ENCODE measurements at regions not wholly inside any gene's neighbourhood (a gene's known extent, or its start where the extent isn't known, plus 50 kb on each side); places are given as distances from the start of the nearest gene placed in this dataset.

GRCh38 chr10:110370006-110370405 is 65.3 kb upstream of the SMNDC1 start:
- Histone ChIP-seq H3K36me3 (no peaks in the 10 kb centered on the region), H3K27ac (no peak overlapping the region)

GRCh38 chr10:110372656-110373055 is 67.9 kb upstream of the SMNDC1 start:
- no peak overlapping the region for H3K4me3 ChIP-seq (ENCODE audit: low read depth in 1 of 2, low read length in 1 of 2)
- no peak for TF ChIP-seq CTCF (IDR thresholded peaks at IDR 0.05)
- no peaks in the 10 kb centered on the region for H3K9me3 ChIP-seq
- H3K27ac ChIP-seq = no peak overlapping the region
- no peaks in the 10 kb centered on the region for H3K4me1 ChIP-seq (ENCODE audit: control insufficient read depth in 1 of 2, insufficient read depth in 1 of 2, low read depth in 1 of 2, low read length in 1 of 2)
- no peaks in the 10 kb centered on the region for H3K36me3 ChIP-seq
- peaks cover 17% of the 10 kb centered on the region for H3K27me3 ChIP-seq

More at GRCh38 chr10:110370006-110370405, 65.3 kb upstream of the SMNDC1 start:
- no peaks in the 10 kb centered on the region for H3K4me1 ChIP-seq (ENCODE audit: control insufficient read depth in 1 of 2, insufficient read depth in 1 of 2, low read depth in 1 of 2, low read length in 1 of 2)
- TF ChIP-seq CTCF (IDR thresholded peaks at IDR 0.05) = no peak
- no peaks in the 10 kb centered on the region for H3K27me3 ChIP-seq
- no peaks in the 10 kb centered on the region for H3K9me3 ChIP-seq
- no peak overlapping the region for H3K4me3 ChIP-seq (ENCODE audit: low read depth in 1 of 2, low read length in 1 of 2)

GRCh38 chr10:110373059-110373458 is 68.3 kb upstream of the SMNDC1 start:
- no peaks in the 10 kb centered on the region for H3K4me1 ChIP-seq (ENCODE audit: control insufficient read depth in 1 of 2, insufficient read depth in 1 of 2, low read depth in 1 of 2, low read length in 1 of 2)
- no peaks in the 10 kb centered on the region for H3K9me3 ChIP-seq
- H3K36me3 ChIP-seq = no peaks in the 10 kb centered on the region
- no peak overlapping the region for H3K27ac ChIP-seq
- H3K27me3 ChIP-seq = peaks cover 21% of the 10 kb centered on the region
- no peak overlapping the region for H3K4me3 ChIP-seq (ENCODE audit: low read depth in 1 of 2, low read length in 1 of 2)
- no peak for TF ChIP-seq CTCF (IDR thresholded peaks at IDR 0.05)

GRCh38 chr10:110373857-110374654 is 69.3 kb upstream of the SMNDC1 start:
- H3K27me3 ChIP-seq = peaks cover 22% of the 10 kb centered on the region
- H3K4me3 ChIP-seq (ENCODE audit: low read depth in 1 of 2, low read length in 1 of 2) = no peak overlapping the region
- H3K36me3 ChIP-seq = no peaks in the 10 kb centered on the region
- no peak overlapping the region for H3K27ac ChIP-seq
- H3K4me1 ChIP-seq (ENCODE audit: control insufficient read depth in 1 of 2, insufficient read depth in 1 of 2, low read depth in 1 of 2, low read length in 1 of 2) = no peaks in the 10 kb centered on the region
- no peak for TF ChIP-seq CTCF (IDR thresholded peaks at IDR 0.05)
- no peaks in the 10 kb centered on the region for H3K9me3 ChIP-seq

- no peaks in the 10 kb centered on the region for H3K9me3 ChIP-seq
- TF ChIP-seq CTCF (IDR thresholded peaks at IDR 0.05) = no peak
These were observed 70.4 kb upstream of the SMNDC1 start for GRCh38 chr10:110375121-110375520.

More at GRCh38 chr10:110375121-110375520, 70.4 kb upstream of the SMNDC1 start:
- Histone ChIP-seq H3K36me3 (no peaks in the 10 kb centered on the region), H3K27ac (no peak overlapping the region), H3K4me1 (ENCODE audit: control insufficient read depth in 1 of 2, insufficient read depth in 1 of 2, low read depth in 1 of 2, low read length in 1 of 2) (no peaks in the 10 kb centered on the region), H3K27me3 (peaks cover 22% of the 10 kb centered on the region), H3K4me3 (ENCODE audit: low read depth in 1 of 2, low read length in 1 of 2) (no peak overlapping the region)
